Activated naive CD8-positive, alpha-beta T cell treated with anti-CD3 and anti-CD28 coated beads for 36 hours (primary cell): ENCODE measurements at regions not wholly inside any gene's neighbourhood (a gene's known extent, or its start where the extent isn't known, plus 50 kb on each side); places are given as distances from the start of the nearest gene placed in this dataset.
"Not testable (repeated sequence)": the region's sequence is repeated elsewhere in the genome, so short reads cannot be mapped to it uniquely, and the experiment has no call there.

Experiments used
- DNase-seq: peaks from one replicate; pipeline ENCODE4 v3.0.0; 2021
- H3K27ac Mint-ChIP-seq: one replicate; pipeline ENCODE4 v1.8.0; 2022; ENCODE audit warnings: mild to moderate bottlenecking, moderate library complexity, mixed read lengths
- H3K27me3 Mint-ChIP-seq: one replicate; pipeline ENCODE4 v1.8.0; 2022; ENCODE audit warnings: mild to moderate bottlenecking, mixed read lengths
- H3K36me3 Mint-ChIP-seq: one replicate; pipeline ENCODE4 v1.8.0; 2021; ENCODE audit warnings: mild to moderate bottlenecking, mixed read lengths
- H3K4me1 Mint-ChIP-seq: one replicate; pipeline ENCODE4 v1.8.0; 2021; ENCODE audit warnings: mixed read lengths
- H3K4me3 Mint-ChIP-seq: one replicate; pipeline ENCODE4 v1.8.0; 2022; ENCODE audit warnings: mild to moderate bottlenecking, moderate library complexity, mixed read lengths
- H3K9me3 Mint-ChIP-seq: one replicate; pipeline ENCODE4 v1.8.0; 2022; ENCODE audit warnings: mixed read lengths

DNA sequence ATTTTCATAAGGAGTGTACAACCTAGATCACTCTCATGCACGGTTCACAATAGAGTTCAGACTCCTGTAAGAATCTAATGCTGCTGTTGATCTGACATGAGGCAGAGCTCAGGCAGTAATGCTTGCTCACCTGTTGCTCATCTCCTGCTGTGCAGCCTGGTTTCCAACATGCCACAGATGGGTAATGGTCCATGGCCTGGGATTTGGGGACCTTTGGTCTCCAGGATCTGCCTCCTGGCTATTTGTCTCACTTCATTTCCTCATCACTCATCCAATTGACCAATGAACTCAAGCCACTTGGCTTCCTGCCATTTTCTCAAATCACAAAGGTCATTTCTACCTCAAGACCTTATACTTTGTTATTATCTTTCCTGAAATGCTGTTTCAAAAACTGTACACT, 786.1 kb downstream of the ANKRD7 start:
- Mint-ChIP-seq H3K9me3 (no peaks in the 10 kb centered on the region), H3K4me1 (no peaks in the 10 kb centered on the region), H3K27ac (no peak overlapping the region), H3K36me3 (no peaks in the 10 kb centered on the region), H3K27me3 (no peaks in the 10 kb centered on the region), H3K4me3 (no peak overlapping the region)
- DNase-seq = no peak

- Mint-ChIP-seq H3K9me3 (peaks cover 10% of the 10 kb centered on the region), H3K4me1 (no peaks in the 10 kb centered on the region), H3K36me3 (no peaks in the 10 kb centered on the region), H3K4me3 (no peak overlapping the region), H3K27ac (no peak overlapping the region), H3K27me3 (no peaks in the 10 kb centered on the region)
- no peak for DNase-seq
Measured at GRCh38 chr7:119026391-119026790, 801.9 kb downstream of the ANKRD7 start.

DNA sequence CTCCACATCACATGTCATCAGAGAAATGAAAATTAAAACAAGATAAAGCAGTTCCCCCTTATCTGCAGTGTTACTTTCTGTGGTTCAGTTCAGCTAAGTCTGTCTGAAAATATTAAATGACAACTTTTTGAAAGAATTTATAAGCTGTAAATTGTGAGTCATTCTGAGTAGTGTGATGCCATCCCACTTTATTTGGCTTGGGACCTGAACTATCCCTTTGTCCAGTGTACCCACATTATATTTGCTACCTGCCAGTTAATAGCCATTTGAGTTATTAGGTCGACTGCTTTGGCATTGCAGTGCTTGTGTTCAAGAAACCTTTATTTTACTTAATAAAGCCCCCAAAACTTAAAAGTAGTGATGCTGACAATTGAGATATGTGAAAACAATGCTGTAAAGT, 804.2 kb downstream of the ANKRD7 start:
- no peak for DNase-seq
- no peaks in the 10 kb centered on the region for H3K4me1 Mint-ChIP-seq
- H3K4me3 Mint-ChIP-seq = no peak overlapping the region
- no peaks in the 10 kb centered on the region for H3K27me3 Mint-ChIP-seq
- H3K27ac Mint-ChIP-seq = no peak overlapping the region
- peaks cover 5% of the 10 kb centered on the region for H3K9me3 Mint-ChIP-seq
- no peaks in the 10 kb centered on the region for H3K36me3 Mint-ChIP-seq

DNA sequence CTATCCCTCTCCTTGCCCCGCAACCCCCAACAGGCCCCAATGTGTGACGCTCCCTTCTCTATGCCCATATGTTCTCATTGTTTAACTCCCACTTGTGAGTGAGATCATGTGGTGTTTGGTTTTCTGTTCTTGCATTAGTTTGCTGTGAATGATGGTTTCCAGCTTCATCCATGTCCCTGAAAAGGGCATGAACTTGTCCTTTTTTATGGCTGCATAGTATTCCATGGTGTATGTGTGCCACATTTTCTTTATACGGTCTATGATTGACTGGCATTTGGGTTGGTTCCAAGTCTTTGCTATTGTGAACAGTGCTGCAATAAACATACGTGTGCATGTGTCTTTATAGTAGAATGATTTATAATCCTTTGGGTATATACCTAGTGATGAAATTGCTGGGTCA, 807.6 kb downstream of the ANKRD7 start:
- not testable (repeated sequence) for H3K4me3 Mint-ChIP-seq, H3K4me1 Mint-ChIP-seq, H3K27ac Mint-ChIP-seq, DNase-seq, H3K36me3 Mint-ChIP-seq, H3K27me3 Mint-ChIP-seq, H3K9me3 Mint-ChIP-seq

DNA sequence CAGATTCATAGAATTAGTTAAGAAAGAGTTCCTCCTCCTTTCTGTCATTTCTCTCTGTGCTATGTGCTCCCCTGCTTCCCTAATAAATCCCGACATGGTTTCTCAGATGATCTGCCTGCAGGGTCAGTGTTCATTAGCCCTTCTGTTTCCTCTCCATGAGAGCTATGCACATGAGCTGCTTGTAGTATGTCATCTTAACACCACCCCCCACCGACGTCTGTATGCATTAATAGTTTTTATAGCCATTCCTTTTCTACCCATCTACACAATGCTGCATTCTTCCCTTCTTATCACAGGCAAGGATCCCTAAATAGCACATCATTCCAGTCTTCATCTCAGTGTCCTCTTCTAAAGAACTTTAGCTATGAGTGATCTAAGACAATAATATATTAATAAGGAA, 809.1 kb downstream of the ANKRD7 start:
- Mint-ChIP-seq H3K27ac (no peak overlapping the region), H3K36me3 (no peaks in the 10 kb centered on the region), H3K9me3 (peaks cover 3% of the 10 kb centered on the region), H3K27me3 (no peaks in the 10 kb centered on the region), H3K4me1 (no peaks in the 10 kb centered on the region), H3K4me3 (no peak overlapping the region)
- DNase-seq = no peak

GRCh38 chr7:119037941-119038340, 813.4 kb downstream of the ANKRD7 start:
- no peaks in the 10 kb centered on the region for H3K27me3 Mint-ChIP-seq
- H3K9me3 Mint-ChIP-seq = peaks cover 8% of the 10 kb centered on the region
- no peak overlapping the region for H3K27ac Mint-ChIP-seq
- no peaks in the 10 kb centered on the region for H3K4me1 Mint-ChIP-seq
- H3K4me3 Mint-ChIP-seq = no peak overlapping the region
- no peaks in the 10 kb centered on the region for H3K36me3 Mint-ChIP-seq
- DNase-seq = no peak

DNA sequence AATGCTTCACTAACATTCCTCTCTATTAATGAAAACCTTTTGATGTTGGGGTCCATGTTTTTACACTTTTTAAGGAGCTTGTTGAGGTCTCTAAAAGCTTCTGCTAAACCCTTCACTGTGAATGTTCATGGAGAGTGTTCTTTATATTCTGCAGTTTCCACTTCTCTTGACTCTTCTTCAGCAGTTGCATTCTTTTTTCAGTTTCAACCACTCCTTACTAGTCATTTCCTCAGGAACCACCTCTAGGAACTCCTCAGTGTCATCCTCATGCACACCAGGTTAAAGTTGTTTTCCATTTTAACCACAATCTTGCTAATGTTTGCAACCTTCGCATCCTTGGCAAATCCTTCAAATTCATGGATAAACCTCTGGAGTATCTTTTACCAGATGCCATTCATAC, 821.6 kb downstream of the ANKRD7 start:
- peaks cover 5% of the 10 kb centered on the region for H3K9me3 Mint-ChIP-seq
- H3K4me3 Mint-ChIP-seq = no peak overlapping the region
- H3K27me3 Mint-ChIP-seq = no peaks in the 10 kb centered on the region

DNA sequence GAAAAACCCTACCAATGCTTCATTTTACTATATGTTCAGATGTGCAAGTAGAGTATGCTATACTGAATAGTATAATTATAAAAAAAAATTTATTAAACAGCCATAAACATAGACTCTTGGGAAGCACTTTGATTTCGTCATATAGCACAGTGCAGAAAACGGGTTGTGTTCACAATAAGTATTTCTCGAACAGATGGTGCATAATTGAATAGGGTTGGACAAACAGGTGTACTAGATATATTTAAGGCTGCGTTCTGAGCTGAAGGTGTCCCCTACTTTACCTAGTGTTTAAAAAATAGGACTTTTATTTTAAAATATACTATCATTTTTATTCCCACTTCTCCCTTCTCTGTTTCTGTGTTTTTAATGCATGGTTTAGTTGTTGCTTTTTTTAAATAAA, 841.5 kb downstream of the ANKRD7 start:
- no peak overlapping the region for H3K27ac Mint-ChIP-seq
- no peaks in the 10 kb centered on the region for H3K36me3 Mint-ChIP-seq
- no peaks in the 10 kb centered on the region for H3K4me1 Mint-ChIP-seq
- peaks cover 2% of the 10 kb centered on the region for H3K9me3 Mint-ChIP-seq
- no peak for DNase-seq
- no peak overlapping the region for H3K4me3 Mint-ChIP-seq
- no peaks in the 10 kb centered on the region for H3K27me3 Mint-ChIP-seq

More for the DNA sequence above, 821.6 kb downstream of the ANKRD7 start:
- no peak for DNase-seq
- Mint-ChIP-seq H3K27ac (no peak overlapping the region), H3K4me1 (no peaks in the 10 kb centered on the region), H3K36me3 (no peaks in the 10 kb centered on the region)

DNA sequence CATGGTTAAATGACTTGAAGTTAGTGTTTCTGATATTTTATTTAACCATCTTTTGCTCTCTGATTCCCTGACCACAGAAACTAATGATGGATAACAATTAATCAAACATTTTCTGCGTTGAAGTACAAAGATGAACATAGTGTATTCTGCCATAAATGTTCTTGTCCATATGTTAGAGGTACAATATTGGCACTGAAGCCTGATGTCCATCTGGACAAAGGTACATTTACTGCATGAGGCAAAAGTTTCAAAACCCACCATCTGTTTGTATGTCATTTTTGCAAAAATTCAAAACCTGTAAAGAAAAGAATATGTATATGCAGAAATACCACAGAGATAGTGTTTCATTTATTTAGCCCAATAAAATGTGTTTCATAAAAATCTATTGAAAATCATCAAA, 861.5 kb downstream of the ANKRD7 start:
- Mint-ChIP-seq H3K4me3 (no peak overlapping the region), H3K36me3 (no peaks in the 10 kb centered on the region), H3K27me3 (no peaks in the 10 kb centered on the region), H3K4me1 (no peaks in the 10 kb centered on the region), H3K27ac (no peak overlapping the region), H3K9me3 (peaks cover 6% of the 10 kb centered on the region)
- DNase-seq = no peak

DNA sequence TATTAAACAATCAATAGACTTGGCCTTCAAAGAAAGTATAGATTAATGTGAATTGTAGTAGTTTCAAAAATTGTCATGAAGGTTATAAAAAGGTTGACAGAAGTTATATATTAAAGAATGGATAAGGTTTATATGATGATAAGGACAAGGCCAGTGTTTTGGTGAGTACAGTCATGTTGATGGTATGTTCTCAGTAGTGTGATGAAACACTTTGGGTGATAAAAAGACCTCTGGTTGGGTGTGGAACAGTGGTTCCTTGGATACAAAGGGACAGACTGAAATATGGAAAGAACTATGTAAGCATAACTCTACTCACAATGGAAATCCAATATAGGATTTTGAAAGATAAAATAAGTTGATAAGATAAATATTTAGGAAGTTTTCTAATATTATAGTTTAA, 866.3 kb downstream of the ANKRD7 start:
- DNase-seq = no peak
- no peak overlapping the region for H3K27ac Mint-ChIP-seq
- H3K4me3 Mint-ChIP-seq = no peak overlapping the region
- H3K4me1 Mint-ChIP-seq = no peaks in the 10 kb centered on the region
- H3K9me3 Mint-ChIP-seq = peaks cover 8% of the 10 kb centered on the region
- no peaks in the 10 kb centered on the region for H3K36me3 Mint-ChIP-seq
- no peaks in the 10 kb centered on the region for H3K27me3 Mint-ChIP-seq

GRCh38 chr7:119096683-119097082, 872.2 kb downstream of the ANKRD7 start:
- H3K4me3 Mint-ChIP-seq = no peak overlapping the region
- H3K9me3 Mint-ChIP-seq = peaks cover 5% of the 10 kb centered on the region
- no peaks in the 10 kb centered on the region for H3K36me3 Mint-ChIP-seq
- DNase-seq = no peak
- H3K27ac Mint-ChIP-seq = no peak overlapping the region
- no peaks in the 10 kb centered on the region for H3K4me1 Mint-ChIP-seq
- H3K27me3 Mint-ChIP-seq = no peaks in the 10 kb centered on the region

DNA sequence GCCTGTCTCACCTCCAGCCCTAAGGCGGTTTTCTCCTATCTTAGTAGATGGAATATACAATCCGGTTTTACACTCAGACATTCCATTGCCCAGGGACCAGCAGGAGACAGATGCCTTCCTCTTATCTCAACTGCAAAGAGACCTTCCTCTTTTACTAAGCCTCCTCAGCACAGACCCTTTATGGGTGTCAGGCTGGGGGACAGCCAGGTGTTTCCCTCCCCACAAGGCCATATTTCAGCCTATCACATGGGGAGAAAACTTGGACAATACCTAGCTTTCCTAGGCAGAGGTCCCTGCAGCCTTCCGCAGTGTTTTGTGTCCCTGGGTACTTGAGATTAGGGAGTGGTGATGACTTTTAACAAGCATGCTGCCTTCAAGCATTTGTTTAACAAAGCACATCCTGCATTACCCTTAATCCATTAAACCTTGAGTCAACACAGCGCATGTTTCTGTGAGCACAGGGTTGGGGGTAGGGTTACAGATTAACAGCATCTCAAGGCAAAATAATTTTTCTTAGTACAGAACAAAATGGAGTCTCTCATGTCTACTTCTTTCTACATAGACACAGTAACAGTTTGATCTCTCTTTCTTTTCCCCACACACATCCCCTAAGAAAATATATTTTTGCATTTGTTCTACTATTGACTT, 876.2 kb downstream of the ANKRD7 start:
- not testable (repeated sequence) for H3K27me3 Mint-ChIP-seq, H3K36me3 Mint-ChIP-seq, DNase-seq, H3K4me3 Mint-ChIP-seq, H3K9me3 Mint-ChIP-seq, H3K27ac Mint-ChIP-seq, H3K4me1 Mint-ChIP-seq

GRCh38 chr7:119102291-119102690, 877.8 kb downstream of the ANKRD7 start:
- H3K4me3 Mint-ChIP-seq = no peak overlapping the region
- H3K27me3 Mint-ChIP-seq = no peaks in the 10 kb centered on the region
- no peaks in the 10 kb centered on the region for H3K4me1 Mint-ChIP-seq
- H3K36me3 Mint-ChIP-seq = no peaks in the 10 kb centered on the region
- no peak overlapping the region for H3K27ac Mint-ChIP-seq
- DNase-seq = no peak
- H3K9me3 Mint-ChIP-seq = no peaks in the 10 kb centered on the region

- H3K4me1 Mint-ChIP-seq = no peaks in the 10 kb centered on the region
- no peak for DNase-seq
- H3K4me3 Mint-ChIP-seq = no peak overlapping the region
- H3K27me3 Mint-ChIP-seq = no peaks in the 10 kb centered on the region
- H3K27ac Mint-ChIP-seq = no peak overlapping the region
- H3K9me3 Mint-ChIP-seq = peaks cover 5% of the 10 kb centered on the region
- H3K36me3 Mint-ChIP-seq = no peaks in the 10 kb centered on the region
Measured at GRCh38 chr7:119105381-119105780, 880.9 kb downstream of the ANKRD7 start.

GRCh38 chr7:119123326-119123725, 898.8 kb downstream of the ANKRD7 start:
- H3K9me3 Mint-ChIP-seq = no peaks in the 10 kb centered on the region
- H3K4me3 Mint-ChIP-seq = no peak overlapping the region
- H3K4me1 Mint-ChIP-seq = no peaks in the 10 kb centered on the region
- no peak overlapping the region for H3K27ac Mint-ChIP-seq
- no peaks in the 10 kb centered on the region for H3K27me3 Mint-ChIP-seq
- no peaks in the 10 kb centered on the region for H3K36me3 Mint-ChIP-seq
- no peak for DNase-seq

DNA sequence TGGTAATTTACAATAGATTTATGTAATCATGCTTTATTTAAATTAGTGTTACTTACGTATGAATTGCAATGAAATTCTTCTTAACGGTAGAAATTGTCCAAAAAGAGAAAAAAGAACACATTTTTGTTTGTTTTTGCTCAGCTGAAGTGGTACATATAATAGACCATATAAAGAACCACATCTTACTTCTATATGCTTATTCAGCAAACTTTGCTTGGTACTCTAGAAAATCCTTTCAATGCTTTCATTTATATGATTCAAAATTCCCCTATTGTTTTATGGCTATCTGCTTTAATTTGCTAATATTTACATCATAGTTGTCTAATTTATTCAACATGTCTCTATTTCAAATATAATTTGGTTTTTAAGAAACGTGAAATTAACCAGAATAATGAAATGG, 903.2 kb downstream of the ANKRD7 start:
- no peaks in the 10 kb centered on the region for H3K9me3 Mint-ChIP-seq

DNA sequence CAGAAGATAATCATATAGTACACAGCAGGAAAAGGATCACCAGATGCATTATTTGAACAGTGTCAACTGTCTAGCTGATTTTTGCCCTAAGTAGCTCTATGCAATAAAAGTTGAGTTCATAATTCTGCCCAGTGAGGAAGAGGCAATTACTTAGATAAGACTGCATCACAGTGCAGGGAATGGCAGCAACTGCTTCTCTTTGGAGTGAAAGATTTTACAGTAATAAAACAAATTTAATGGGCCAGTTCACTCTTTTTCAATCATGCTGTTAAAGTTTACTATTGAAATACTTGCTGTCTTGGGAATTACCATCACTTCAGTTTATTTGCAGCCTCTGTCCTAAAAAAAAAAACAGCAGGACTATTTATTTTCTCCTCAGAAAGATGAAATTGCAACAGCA, 907.9 kb downstream of the ANKRD7 start:
- Mint-ChIP-seq H3K27me3 (no peaks in the 10 kb centered on the region), H3K27ac (no peak overlapping the region), H3K4me1 (no peaks in the 10 kb centered on the region), H3K36me3 (no peaks in the 10 kb centered on the region), H3K9me3 (no peaks in the 10 kb centered on the region), H3K4me3 (no peak overlapping the region)
- no peak for DNase-seq

More for the DNA sequence above, 903.2 kb downstream of the ANKRD7 start:
- DNase-seq = no peak
- Mint-ChIP-seq H3K4me3 (no peak overlapping the region), H3K36me3 (no peaks in the 10 kb centered on the region), H3K27ac (no peak overlapping the region), H3K4me1 (no peaks in the 10 kb centered on the region), H3K27me3 (no peaks in the 10 kb centered on the region)
